ENCODE measurements at regions not wholly inside any gene's neighbourhood (a gene's known extent, or its start where the extent isn't known, plus 50 kb on each side); places are given as distances from the start of the nearest gene placed in this dataset.

- Histone ChIP-seq H3K27ac (no peak overlapping the region), H3K9me3 (ENCODE audit: severe bottlenecking) (no peaks in the 10 kb centered on the region), H3K27me3 (ENCODE audit: insufficient read depth, low read depth, severe bottlenecking) (peaks cover 62% of the 10 kb centered on the region), H3K36me3 (no peaks in the 10 kb centered on the region), H3K4me3 (ENCODE audit: low read depth, low read length) (no peak overlapping the region)
- DNase-seq, result no peak
- TF ChIP-seq CTCF (IDR thresholded peaks at IDR 0.05; ENCODE audit: low read depth, low read length), result no peak
Measured at GRCh38 chr14:98470663-98471062, 801.3 kb downstream of the BCL11B start.

- no peak for TF ChIP-seq CTCF (IDR thresholded peaks at IDR 0.05; ENCODE audit: low read depth, low read length)
- no peak for DNase-seq
- Histone ChIP-seq H3K27ac (no peak overlapping the region), H3K36me3 (no peaks in the 10 kb centered on the region), H3K27me3 (ENCODE audit: insufficient read depth, low read depth, severe bottlenecking) (peaks cover 56% of the 10 kb centered on the region), H3K9me3 (ENCODE audit: severe bottlenecking) (no peaks in the 10 kb centered on the region), H3K4me3 (ENCODE audit: low read depth, low read length) (no peak overlapping the region)
Measured at GRCh38 chr14:98474900-98475299, 797.1 kb downstream of the BCL11B start.

GRCh38 chr14:98477935-98478334 lies 794.1 kb downstream of the BCL11B start:
- Histone ChIP-seq H3K4me3 (ENCODE audit: low read depth, low read length) (no peak overlapping the region), H3K27me3 (ENCODE audit: insufficient read depth, low read depth, severe bottlenecking) (peaks cover 51% of the 10 kb centered on the region), H3K36me3 (no peaks in the 10 kb centered on the region), H3K9me3 (ENCODE audit: severe bottlenecking) (no peaks in the 10 kb centered on the region), H3K27ac (no peak overlapping the region)
- no peak for DNase-seq
- TF ChIP-seq CTCF (IDR thresholded peaks at IDR 0.05; ENCODE audit: low read depth, low read length), result no peak

- no peak for DNase-seq
- no peak for TF ChIP-seq CTCF (IDR thresholded peaks at IDR 0.05; ENCODE audit: low read depth, low read length)
- H3K27ac ChIP-seq, result no peak overlapping the region
Measured at GRCh38 chr14:98489115-98489514, 782.9 kb downstream of the BCL11B start.

DNA sequence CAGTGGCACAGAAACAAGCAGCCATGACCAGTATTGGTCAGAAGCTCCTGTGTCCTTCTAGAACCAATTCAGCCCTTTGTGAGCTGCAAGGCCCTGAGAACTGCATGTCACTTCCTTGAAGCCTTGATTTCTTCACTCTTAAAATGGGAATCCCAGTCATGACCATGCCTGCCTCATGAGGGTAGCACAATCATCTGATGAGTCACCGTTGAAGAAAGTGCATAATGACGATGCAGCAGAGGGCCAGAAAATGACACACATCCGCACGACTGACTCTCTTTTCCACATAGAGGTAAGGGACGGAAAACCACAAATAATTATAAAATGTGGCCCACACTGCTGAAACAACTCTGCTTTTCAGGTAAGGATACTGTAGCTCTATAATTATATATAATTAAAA lies 777.4 kb downstream of the BCL11B start:
- Histone ChIP-seq H3K4me3 (ENCODE audit: low read depth, low read length) (no peak overlapping the region), H3K36me3 (no peaks in the 10 kb centered on the region), H3K27ac (no peak overlapping the region), H3K27me3 (ENCODE audit: insufficient read depth, low read depth, severe bottlenecking) (peaks cover 35% of the 10 kb centered on the region), H3K9me3 (ENCODE audit: severe bottlenecking) (no peaks in the 10 kb centered on the region)
- TF ChIP-seq CTCF (IDR thresholded peaks at IDR 0.05; ENCODE audit: low read depth, low read length), result no peak
- no peak for DNase-seq

More at GRCh38 chr14:98489115-98489514, 782.9 kb downstream of the BCL11B start:
- Histone ChIP-seq H3K27me3 (ENCODE audit: insufficient read depth, low read depth, severe bottlenecking) (peaks cover 24% of the 10 kb centered on the region), H3K9me3 (ENCODE audit: severe bottlenecking) (peaks cover 3% of the 10 kb centered on the region), H3K4me3 (ENCODE audit: low read depth, low read length) (no peak overlapping the region), H3K36me3 (no peaks in the 10 kb centered on the region)
